Stimulated activated CD4-positive, alpha-beta T cell treated with anti-CD3 and anti-CD28 coated beads, Interleukin-1b, Interleukin-23, amount 100 ng/mL, for 1 hour (primary cell): ENCODE measurements at regions not wholly inside any gene's neighbourhood (a gene's known extent, or its start where the extent isn't known, plus 50 kb on each side); places are given as distances from the start of the nearest gene placed in this dataset.
"Not testable (repeated sequence)": the region's sequence is repeated elsewhere in the genome, so short reads cannot be mapped to it uniquely, and the experiment has no call there.

Source experiments
- DNase-seq, 2 donors: peaks; one replicate each; pipeline ENCODE4 v3.0.0-alpha.2; 2020; ENCODE audit warnings: low read depth in 2 of 2

DNA sequence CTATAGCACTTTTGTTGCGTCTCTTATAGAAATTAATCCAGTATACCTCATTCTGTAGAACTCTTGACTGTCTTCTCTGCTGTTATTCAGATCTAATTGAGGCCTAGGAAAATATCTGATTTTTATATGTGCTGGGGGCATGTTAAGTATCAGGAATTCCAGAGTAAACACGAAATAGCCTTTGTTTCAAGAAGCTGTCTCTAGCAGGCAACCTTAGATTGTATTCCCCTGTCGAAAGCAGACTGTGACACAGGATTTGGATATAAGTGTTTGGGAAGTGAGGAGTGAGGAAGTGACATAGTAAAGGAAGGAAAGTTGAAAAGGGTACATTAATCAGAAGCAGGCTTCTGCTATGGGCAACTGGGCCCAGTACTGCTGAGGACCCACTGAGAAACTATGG is 72.1 kb upstream of the RASA1 start:
- no peak for DNase-seq

DNA sequence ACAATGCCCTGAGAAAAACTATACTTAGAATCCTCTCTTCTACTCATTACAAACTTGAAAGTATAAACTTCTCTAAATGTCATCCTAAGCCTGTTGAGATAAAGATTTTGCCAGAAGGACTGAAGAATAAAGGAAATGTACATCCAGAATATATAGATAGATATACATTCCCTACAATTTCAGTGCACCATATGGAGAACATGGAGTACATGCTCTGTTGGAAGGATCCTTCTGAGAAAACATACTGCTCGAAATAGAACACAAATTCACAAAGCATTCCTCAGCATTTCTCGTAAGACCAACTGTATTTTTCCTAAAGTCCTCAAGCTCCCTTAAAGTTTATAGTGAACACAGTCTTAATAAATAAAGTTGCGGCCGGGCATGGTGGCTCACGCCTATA is 69.7 kb upstream of the RASA1 start:
- DNase-seq = no peak

DNA sequence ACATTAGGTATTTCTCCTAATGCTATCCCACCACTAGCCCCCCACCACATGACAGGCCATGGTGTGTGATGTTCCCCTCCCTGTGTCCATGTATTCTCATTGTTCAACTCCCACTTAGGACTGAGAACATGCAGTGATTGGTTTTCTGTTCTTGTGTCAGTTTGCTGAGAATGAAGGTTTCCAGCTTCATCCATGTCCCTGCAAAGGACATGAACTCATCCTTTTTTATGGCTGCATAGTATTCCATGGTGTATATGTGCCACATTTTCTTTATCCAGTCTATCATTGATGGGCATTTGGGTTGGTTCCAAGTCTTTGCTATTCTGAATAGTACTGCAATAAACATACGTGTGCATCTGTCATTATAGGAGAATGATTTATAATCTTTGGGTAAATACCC is 68.4 kb upstream of the RASA1 start:
- DNase-seq = not testable (repeated sequence)

DNA sequence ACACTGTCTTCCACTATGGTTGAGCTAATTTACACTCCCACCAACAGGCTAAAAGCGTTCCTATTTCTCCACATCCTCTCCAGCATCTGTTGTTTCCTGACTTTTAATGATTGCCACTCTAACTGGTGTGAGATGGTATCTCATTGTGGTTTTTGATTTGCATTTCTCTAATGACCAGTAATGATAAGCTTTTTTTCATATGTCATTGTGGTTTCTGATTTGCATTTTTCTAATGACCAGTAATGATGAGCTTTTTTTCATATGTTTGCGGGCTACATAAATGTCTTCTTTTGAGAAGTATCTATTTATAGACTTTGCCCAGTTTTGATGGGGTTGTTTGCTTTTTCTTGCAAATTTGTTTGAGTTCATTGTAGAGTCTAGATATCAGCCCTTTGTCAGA is 68.0 kb upstream of the RASA1 start:
- not testable (repeated sequence) for DNase-seq

DNA sequence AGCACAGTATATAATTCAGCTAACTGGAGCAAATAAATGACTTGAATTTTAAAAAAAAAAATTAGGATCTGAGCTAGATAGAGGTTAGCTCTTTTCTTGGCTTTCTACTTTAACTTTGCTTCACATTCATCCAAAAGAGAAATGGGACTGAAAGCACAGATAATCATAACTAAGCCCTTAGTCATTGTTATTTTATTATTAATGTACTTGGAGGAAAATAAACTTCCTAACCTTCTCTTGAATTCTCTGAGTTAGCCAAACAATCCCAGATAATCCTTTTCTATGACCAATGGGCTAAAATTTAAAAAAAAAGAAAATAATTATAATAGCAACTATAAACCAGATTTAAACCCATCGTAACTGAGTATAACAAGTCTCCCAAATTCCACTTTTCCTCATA is 57.6 kb upstream of the RASA1 start:
- no peak for DNase-seq

DNA sequence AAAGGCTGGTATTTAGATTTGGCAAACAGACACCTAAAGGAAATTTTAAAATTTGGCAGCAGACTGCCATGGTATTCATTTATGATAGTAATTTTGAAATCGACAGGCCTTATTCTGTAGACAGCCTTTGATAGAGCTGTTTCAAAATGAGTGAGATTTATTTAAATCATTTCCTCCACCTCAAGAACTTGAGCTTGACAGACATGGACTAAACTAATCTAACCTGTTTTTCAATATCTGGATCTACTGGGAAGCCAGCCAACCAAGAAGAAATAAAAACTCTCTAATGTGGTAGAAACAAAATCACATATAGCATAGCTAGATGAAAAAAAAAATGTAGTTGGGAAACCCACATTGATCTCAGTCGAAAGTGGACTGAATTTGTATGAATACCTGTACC is 56.9 kb upstream of the RASA1 start:
- DNase-seq = no peak

DNA sequence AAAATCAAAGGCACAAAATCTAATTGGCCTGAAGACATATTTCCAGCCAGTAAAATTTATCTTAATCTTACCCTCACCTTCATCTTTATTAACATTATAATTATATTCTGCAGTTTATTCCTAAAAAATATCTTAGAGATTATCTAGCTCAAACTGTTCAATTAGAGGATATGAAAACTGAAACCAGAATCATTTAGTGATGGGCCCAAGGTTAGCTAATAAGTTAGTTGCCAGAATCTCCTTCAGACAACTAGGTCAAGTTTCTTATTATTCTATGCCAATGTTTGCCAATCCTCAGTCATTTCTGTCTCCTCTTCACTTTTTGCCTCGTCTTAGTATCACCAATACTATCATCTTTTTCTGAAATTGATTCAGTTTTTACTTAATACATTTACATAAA is 56.0 kb upstream of the RASA1 start:
- no peak for DNase-seq

DNA sequence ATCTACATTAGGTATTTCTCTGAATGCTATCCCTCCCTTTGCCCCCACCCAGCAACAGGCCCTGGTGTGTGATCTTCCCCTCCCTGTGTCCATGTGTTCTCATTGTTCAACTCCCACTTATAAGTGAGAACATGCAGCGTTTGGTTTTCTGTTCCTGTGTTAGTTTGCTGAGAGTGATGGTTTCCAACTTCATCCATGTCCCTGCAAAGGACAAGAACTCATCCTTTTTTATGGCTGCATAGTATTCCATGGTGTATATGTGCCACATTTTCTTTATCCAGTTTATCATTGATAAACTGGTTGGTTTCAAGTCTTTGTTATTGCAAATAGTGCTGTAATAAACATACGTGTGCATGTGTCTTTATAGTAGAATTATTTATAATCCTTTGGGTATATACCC is 55.5 kb upstream of the RASA1 start:
- DNase-seq = not testable (repeated sequence)

DNA sequence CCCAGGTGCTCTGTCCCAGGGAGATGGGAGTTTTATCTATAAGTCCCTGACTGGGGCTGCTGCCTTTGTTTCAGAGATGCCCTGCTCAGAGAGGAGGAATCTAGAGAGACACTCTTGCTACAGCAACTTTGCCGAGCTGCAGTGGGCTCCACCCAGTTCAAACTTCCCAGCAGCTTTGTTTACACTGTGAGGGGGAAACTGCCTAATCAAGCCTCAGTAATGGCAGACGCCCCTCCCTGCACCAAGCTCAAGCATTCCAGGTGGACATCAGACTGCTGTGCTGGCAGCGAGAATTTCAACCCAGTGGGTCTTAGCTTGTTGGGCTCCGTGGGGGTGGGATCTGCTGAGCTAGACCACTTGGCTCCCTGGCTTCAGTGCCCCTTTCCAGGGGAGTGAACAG is 50.2 kb upstream of the RASA1 start:
- not testable (repeated sequence) for DNase-seq
